WTC11 (cell line): ENCODE measurements at regions not wholly inside any gene's neighbourhood (a gene's known extent, or its start where the extent isn't known, plus 50 kb on each side); places are given as distances from the start of the nearest gene placed in this dataset.

ENCODE experiments used
- ATAC-seq: fragments of 200-7000 bp; cut with Tn5 transposase; 2 replicates; pipeline ENCODE4 v1.10.0; 2021; ENCODE audit warnings: mild to moderate bottlenecking, moderate library complexity
- CTCF ChIA-PET: fragments of 300-600 bp; sonication (Branson Sonifier 250); formaldehyde crosslinking; loops from one replicate; lab custom pipeline; 2021; ENCODE audit warnings: antibody characterized with exemption; lab: Charles Lee
- POLR2A ChIA-PET: fragments of 350-600 bp; sonication (Branson Sonifier 250); formaldehyde crosslinking; loops from one replicate; lab custom pipeline; 2021; ENCODE audit warnings: antibody characterized with exemption; lab: Charles Lee
- DNase-seq: peaks from one replicate; pipeline ENCODE4 v3.0.0; 2021; ENCODE audit warnings: low spot score
- H3K27ac Mint-ChIP-seq: 2 replicates; pipeline ENCODE4 v1.8.0; 2021; ENCODE audit warnings: mixed read lengths
- H3K27me3 Mint-ChIP-seq: 2 replicates; pipeline ENCODE4 v1.8.0; 2021; ENCODE audit warnings: low read depth, mild to moderate bottlenecking, moderate library complexity, mixed read lengths
- H3K36me3 Mint-ChIP-seq: 2 replicates; pipeline ENCODE4 v1.8.0; 2021; ENCODE audit warnings: mixed read lengths
- H3K4me1 Mint-ChIP-seq: 2 replicates; pipeline ENCODE4 v1.8.0; 2022; ENCODE audit warnings: mixed read lengths
- H3K4me3 Mint-ChIP-seq: 2 replicates; pipeline ENCODE4 v1.8.0; 2021; ENCODE audit warnings: mild to moderate bottlenecking, moderate library complexity, mixed read lengths
- H3K9me3 Mint-ChIP-seq: 2 replicates; pipeline ENCODE4 v1.8.0; 2021; ENCODE audit warnings: mixed read lengths
- CREM ChIP-seq: sonication (generic); formaldehyde crosslinking; IDR thresholded peaks from 2 replicates; pipeline ENCODE4 v1.8.1; 2022; ENCODE audit warnings: mild to moderate bottlenecking, missing genetic modification reagents, moderate library complexity
- CTCF ChIP-seq: fragments of 200-600 bp; IDR thresholded peaks from 2 replicates; pipeline ENCODE4 v1.8.0; 2022; ENCODE audit warnings: antibody characterized with exemption
- ELF4 ChIP-seq: sonication (generic); formaldehyde crosslinking; IDR thresholded peaks from 2 replicates; pipeline ENCODE4 v1.8.1; 2022; ENCODE audit warnings: low read depth, mild to moderate bottlenecking, moderate library complexity, missing genetic modification reagents
- ERG ChIP-seq: fragments of 250-450 bp; sonication (Bioruptor Pico); IDR thresholded peaks from 2 replicates; pipeline ENCODE4 v1.8.0; 2021; ENCODE audit warnings: mild to moderate bottlenecking
- ETV6 ChIP-seq: sonication (generic); formaldehyde crosslinking; IDR thresholded peaks from 2 replicates; pipeline ENCODE4 v1.8.1; 2022; ENCODE audit warnings: mild to moderate bottlenecking, missing genetic modification reagents
- FOXP4 ChIP-seq: sonication (generic); formaldehyde crosslinking; IDR thresholded peaks from 2 replicates; pipeline ENCODE4 v1.8.0; 2022; ENCODE audit warnings: mild to moderate bottlenecking, missing genetic modification reagents
- IRF2 ChIP-seq: sonication (generic); formaldehyde crosslinking; IDR thresholded peaks from 2 replicates; pipeline ENCODE4 v1.8.0; 2022; ENCODE audit warnings: low read depth, missing genetic modification reagents, borderline replicate concordance
- JAZF1 ChIP-seq: fragments of 250-450 bp; sonication (Bioruptor Pico); IDR thresholded peaks from 2 replicates; pipeline ENCODE4 v1.9.0; 2021; ENCODE audit warnings: moderate library complexity, mild to moderate bottlenecking, inconsistent platforms
- JUN ChIP-seq: sonication (generic); formaldehyde crosslinking; IDR thresholded peaks from 2 replicates; pipeline ENCODE4 v1.8.0; 2023; ENCODE audit warnings: mild to moderate bottlenecking, missing genetic modification reagents
- MAX ChIP-seq: sonication (generic); formaldehyde crosslinking; IDR thresholded peaks from 2 replicates; pipeline ENCODE4 v1.8.0; 2022; ENCODE audit warnings: mild to moderate bottlenecking, missing genetic modification reagents
- MYBL2 ChIP-seq: sonication (generic); formaldehyde crosslinking; IDR thresholded peaks from 2 replicates; pipeline ENCODE4 v1.8.1; 2023; ENCODE audit warnings: mild to moderate bottlenecking, moderate library complexity, missing genetic modification reagents
- NFATC4 ChIP-seq: fragments of 250-450 bp; sonication (Bioruptor Pico); IDR thresholded peaks from 2 replicates; pipeline ENCODE4 v1.9.0; 2021; ENCODE audit warnings: mild to moderate bottlenecking
- NFE2L1 ChIP-seq: sonication (generic); formaldehyde crosslinking; IDR thresholded peaks from 2 replicates; pipeline ENCODE4 v1.8.1; 2023; ENCODE audit warnings: missing genetic modification reagents
- NR1H2 ChIP-seq: sonication (generic); formaldehyde crosslinking; IDR thresholded peaks from 2 replicates; pipeline ENCODE4 v1.9.0; 2021; ENCODE audit warnings: mild to moderate bottlenecking, moderate library complexity, missing genetic modification reagents
- NR3C1 ChIP-seq: sonication (generic); formaldehyde crosslinking; conservative IDR thresholded peaks from 2 replicates; pipeline ENCODE4 v1.8.1; 2023; ENCODE audit warnings: low read depth, mild to moderate bottlenecking, missing genetic modification reagents
- RELA ChIP-seq: sonication (generic); formaldehyde crosslinking; IDR thresholded peaks from 2 replicates; pipeline ENCODE4 v1.8.1; 2022; ENCODE audit warnings: missing genetic modification reagents, mild to moderate bottlenecking, borderline replicate concordance
- SMAD4 ChIP-seq: sonication (generic); formaldehyde crosslinking; IDR thresholded peaks from 2 replicates; pipeline ENCODE4 v1.8.0; 2022; ENCODE audit warnings: mild to moderate bottlenecking, missing genetic modification reagents
- SOX15 ChIP-seq: fragments of 250-450 bp; sonication (Bioruptor Pico); IDR thresholded peaks from 2 replicates; pipeline ENCODE4 v1.9.0; 2021; ENCODE audit warnings: mild to moderate bottlenecking
- SP1 ChIP-seq: sonication (generic); formaldehyde crosslinking; conservative IDR thresholded peaks from 2 replicates; pipeline ENCODE4 v1.8.1; 2022; ENCODE audit warnings: missing genetic modification reagents
- TP53 ChIP-seq: sonication (generic); formaldehyde crosslinking; IDR thresholded peaks from 2 replicates; pipeline ENCODE4 v1.8.1; 2023; ENCODE audit warnings: mild to moderate bottlenecking, missing genetic modification reagents
- USF1 ChIP-seq: sonication (generic); formaldehyde crosslinking; IDR thresholded peaks from 2 replicates; pipeline ENCODE4 v1.8.0; 2022; ENCODE audit warnings: mild to moderate bottlenecking, missing genetic modification reagents
- USF2 ChIP-seq: sonication (generic); formaldehyde crosslinking; IDR thresholded peaks from 2 replicates; pipeline ENCODE4 v1.8.1; 2023; ENCODE audit warnings: mild to moderate bottlenecking, missing genetic modification reagents, moderate library complexity
- ZNF138 ChIP-seq: sonication (generic); formaldehyde crosslinking; conservative IDR thresholded peaks from 2 replicates; pipeline ENCODE4 v1.8.1; 2022; ENCODE audit warnings: mild to moderate bottlenecking, moderate library complexity, missing genetic modification reagents
- ZNF281 ChIP-seq: sonication (generic); formaldehyde crosslinking; IDR thresholded peaks from 2 replicates; pipeline ENCODE4 v1.8.0; 2023; ENCODE audit warnings: mild to moderate bottlenecking, missing genetic modification reagents
- ZNF317 ChIP-seq: sonication (generic); formaldehyde crosslinking; IDR thresholded peaks from 2 replicates; pipeline ENCODE4 v1.8.1; 2023; ENCODE audit warnings: low read depth, mild to moderate bottlenecking, moderate library complexity, missing genetic modification reagents, borderline replicate concordance
- ZNF671 ChIP-seq: fragments of 250-450 bp; sonication (Bioruptor Pico); IDR thresholded peaks from 2 replicates; pipeline ENCODE4 v1.8.0; 2021; ENCODE audit warnings: mild to moderate bottlenecking

GRCh38 chr3:59335338-59335737 is 285.5 kb upstream of the CFAP20DC start:
- H3K4me1 Mint-ChIP-seq, result no peaks in the 10 kb centered on the region
- TF ChIP-seq ZNF671 (CRISPR knock-in tag), result no peak
- TF ChIP-seq CTCF, result no peak
- no peak for TF ChIP-seq JUN
- TF ChIP-seq USF2 (CRISPR knock-in tag), result no peak
- TF ChIP-seq FOXP4 (CRISPR knock-in tag), result no peak
- TF ChIP-seq MAX, result no peak
- no peak for TF ChIP-seq NFE2L1 (CRISPR knock-in tag)
- TF ChIP-seq USF1 (CRISPR knock-in tag), result no peak
- TF ChIP-seq IRF2 (CRISPR knock-in tag), result no peak
- TF ChIP-seq NR3C1 (CRISPR knock-in tag), result no peak
- TF ChIP-seq NR1H2 (CRISPR knock-in tag), result no peak
- TF ChIP-seq ETV6 (CRISPR knock-in tag), result no peak
- no peak for TF ChIP-seq ZNF138
- no peak for TF ChIP-seq SOX15
- TF ChIP-seq ZNF281 (CRISPR knock-in tag), result no peak
- no peak for TF ChIP-seq ELF4
- no peak for TF ChIP-seq MYBL2 (CRISPR knock-in tag)
- TF ChIP-seq JAZF1, result no peak
- no peak for TF ChIP-seq ZNF317 (CRISPR knock-in tag)
- no peak for TF ChIP-seq NFATC4 (CRISPR knock-in tag)
- peaks cover 19% of the 10 kb centered on the region for H3K9me3 Mint-ChIP-seq
- H3K27ac Mint-ChIP-seq, result no peak overlapping the region
- peaks cover 16% of the 10 kb centered on the region for H3K36me3 Mint-ChIP-seq
- ChIA-PET CTCF (no interaction called here), POLR2A (no interaction called here)
- H3K27me3 Mint-ChIP-seq, result peaks cover 8% of the 10 kb centered on the region
- ATAC-seq (no peak), DNase-seq (no peak)
- no peak overlapping the region for H3K4me3 Mint-ChIP-seq

GRCh38 chr3:59334585-59334984 is 284.8 kb upstream of the CFAP20DC start:
- peaks cover 16% of the 10 kb centered on the region for H3K36me3 Mint-ChIP-seq
- peaks cover 19% of the 10 kb centered on the region for H3K9me3 Mint-ChIP-seq
- CTCF ChIA-PET, result interaction anchor here (0.7 kb wide), 1 partner anchor 21 kb away, joined by 5 read pairs; no protein-coding TSS in a partner anchor
- no peak overlapping the region for H3K4me3 Mint-ChIP-seq
- POLR2A ChIA-PET, result no interaction called here
- TF ChIP-seq SP1 (CRISPR knock-in tag) (no peak), ERG (CRISPR knock-in tag) (no peak), CREM (CRISPR knock-in tag) (no peak), TP53 (CRISPR knock-in tag) (no peak), CTCF (no peak), JAZF1 (no peak), SMAD4 (no peak), RELA (CRISPR knock-in tag) (no peak)
- DNase-seq (no peak), ATAC-seq (no peak)
- no peak overlapping the region for H3K27ac Mint-ChIP-seq
- H3K27me3 Mint-ChIP-seq, result peaks cover 8% of the 10 kb centered on the region
- H3K4me1 Mint-ChIP-seq, result no peaks in the 10 kb centered on the region
